SK-N-SH (cell line): ENCODE measurements at regions not wholly inside any gene's neighbourhood (a gene's known extent, or its start where the extent isn't known, plus 50 kb on each side); places are given as distances from the start of the nearest gene placed in this dataset.

Experiments used
- MXI1 ChIP-seq: IDR thresholded peaks from 2 replicates; pipeline ENCODE4 v1.6.1; 2012; ENCODE audit warnings: mild to moderate bottlenecking, low read depth, low read length, improper control_type of control experiment
- RXRA ChIP-seq: IDR thresholded peaks from 2 replicates; pipeline ENCODE4 v1.4.0; 2012; ENCODE audit warnings: low read depth, mild to moderate bottlenecking, borderline replicate concordance

- TF ChIP-seq RXRA (no peak), MXI1 (no peak)
Observed at GRCh38 chr2:122255924-122256323, 500.5 kb downstream of the TSN start.
